GM19452 (cell line): ENCODE measurements at regions not wholly inside any gene's neighbourhood (a gene's known extent, or its start where the extent isn't known, plus 50 kb on each side); places are given as distances from the start of the nearest gene placed in this dataset.

Experiments used
- ATAC-seq: cut with Tn5 transposase; IDR thresholded peaks from one replicate; pipeline ENCODE4 v1.9.1; 2021; ENCODE audit not compliant: unreplicated experiment

- no peak for ATAC-seq
Measured at GRCh38 chr3:66672830-66673229, 172.0 kb upstream of the LRIG1 start.

GRCh38 chr3:66673293-66673692 lies 172.5 kb upstream of the LRIG1 start:
- no peak for ATAC-seq

GRCh38 chr3:66675366-66675765 lies 174.5 kb upstream of the LRIG1 start:
- no peak for ATAC-seq

- ATAC-seq, result no peak
Measured at GRCh38 chr3:66692042-66692765, 191.4 kb upstream of the LRIG1 start.

- no peak for ATAC-seq
Measured at GRCh38 chr3:66692766-66693150, 191.9 kb upstream of the LRIG1 start.

- no peak for ATAC-seq
Measured at GRCh38 chr3:66693461-66694031, 192.7 kb upstream of the LRIG1 start.

GRCh38 chr3:66702126-66702525 lies 201.3 kb upstream of the LRIG1 start:
- no peak for ATAC-seq

GRCh38 chr3:66703501-66703900 lies 202.7 kb upstream of the LRIG1 start:
- no peak for ATAC-seq

- no peak for ATAC-seq
Measured at GRCh38 chr3:66705076-66705475, 204.3 kb upstream of the LRIG1 start.

GRCh38 chr3:66706890-66707289 lies 206.1 kb upstream of the LRIG1 start:
- ATAC-seq, result no peak

GRCh38 chr3:66709532-66709931 lies 208.7 kb upstream of the LRIG1 start:
- no peak for ATAC-seq

- ATAC-seq, result no peak
Measured at GRCh38 chr3:66712210-66712609, 211.4 kb upstream of the LRIG1 start.

GRCh38 chr3:66713921-66714320 lies 213.1 kb upstream of the LRIG1 start:
- ATAC-seq, result no peak

GRCh38 chr3:66715806-66716205 lies 215.0 kb upstream of the LRIG1 start:
- no peak for ATAC-seq

GRCh38 chr3:66717806-66718205 lies 217.0 kb upstream of the LRIG1 start:
- no peak for ATAC-seq

- no peak for ATAC-seq
Measured at GRCh38 chr3:66719796-66720356, 219.1 kb upstream of the LRIG1 start.

- no peak for ATAC-seq
Measured at GRCh38 chr3:66720508-66720907, 219.7 kb upstream of the LRIG1 start.

- no peak for ATAC-seq
Measured at GRCh38 chr3:66722675-66723074, 221.9 kb upstream of the LRIG1 start.

- ATAC-seq, result no peak
Measured at GRCh38 chr3:66723231-66723630, 222.4 kb upstream of the LRIG1 start.

- ATAC-seq, result no peak
Measured at GRCh38 chr3:66729687-66730393, 229.0 kb upstream of the LRIG1 start.

GRCh38 chr3:66738625-66739365 lies 238.0 kb upstream of the LRIG1 start:
- no peak for ATAC-seq
